ENCODE measurements at regions not wholly inside any gene's neighbourhood (a gene's known extent, or its start where the extent isn't known, plus 50 kb on each side); places are given as distances from the start of the nearest gene placed in this dataset.

DNA sequence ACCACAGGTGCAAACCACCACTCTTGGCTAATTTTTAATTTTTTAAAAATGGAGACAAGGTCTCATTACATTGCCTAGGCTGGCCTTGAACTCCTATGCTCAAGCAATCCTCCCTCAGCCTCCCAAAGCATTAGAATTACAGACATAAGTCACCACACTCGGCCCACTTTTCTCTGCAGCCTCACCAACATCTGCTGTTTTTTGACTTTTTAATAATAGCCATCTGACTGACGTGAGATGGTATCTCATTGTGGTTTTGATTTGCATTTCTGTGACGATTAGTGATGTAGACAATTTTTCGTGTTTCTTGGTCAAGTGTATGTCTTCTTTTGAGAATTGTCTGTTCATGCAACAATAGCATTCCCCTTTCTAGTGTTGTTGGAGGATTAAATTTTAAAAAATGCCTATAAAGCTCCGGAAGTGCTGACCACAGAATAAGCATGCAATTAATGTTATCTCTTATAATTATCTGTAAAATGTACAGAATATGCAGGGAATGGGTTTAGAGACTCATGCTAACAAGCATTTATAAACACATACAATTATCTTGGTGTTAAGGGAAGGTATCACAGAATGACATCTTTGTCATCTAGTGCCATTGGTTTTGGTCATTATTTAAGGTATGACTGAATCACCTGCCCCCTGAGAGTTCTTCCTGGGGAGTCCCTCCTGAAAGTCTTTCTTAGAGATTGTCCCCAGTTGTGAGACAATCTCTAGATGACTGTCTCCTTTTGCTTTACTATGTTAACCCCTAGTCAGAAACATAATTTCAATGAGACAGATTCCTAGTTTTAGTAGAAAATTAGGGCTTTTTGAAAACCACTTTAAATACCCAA, 118.5 kb upstream of the SERTM1 start:
- no peak for DNase-seq (ENCODE audit: low read depth in 1 of 2, low spot score in 1 of 2)
- in situ Hi-C loops (cut with HindIII; ENCODE audit: low pct_unique_long_range_greater_than_20kb, low sequenced_read_pairs) = no loop called here
- no peak for TF ChIP-seq JUND (IDR thresholded peaks at IDR 0.05; ENCODE audit: low read depth)

DNA sequence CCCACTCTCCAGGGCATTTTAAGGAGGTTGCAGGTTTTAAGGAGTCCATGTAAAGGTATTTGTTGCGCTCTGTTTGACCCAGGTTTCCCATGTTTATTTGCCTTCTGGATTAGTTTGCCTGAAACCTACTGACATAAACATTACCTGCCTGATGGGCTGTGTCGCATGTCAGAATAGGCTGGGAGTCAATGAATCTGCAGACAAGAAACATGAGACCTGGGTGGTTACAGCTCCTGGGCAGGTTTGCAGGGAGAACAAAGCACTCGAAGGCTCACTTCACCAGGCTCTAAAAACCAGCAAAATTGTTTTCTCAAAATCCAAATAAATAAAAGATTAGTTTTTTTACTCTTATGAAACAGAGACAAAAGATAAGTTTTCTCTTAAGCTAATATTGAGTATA, 114.4 kb upstream of the SERTM1 start:
- TF ChIP-seq JUND (IDR thresholded peaks at IDR 0.05; ENCODE audit: low read depth) = no peak
- in situ Hi-C loops (cut with HindIII; ENCODE audit: low pct_unique_long_range_greater_than_20kb, low sequenced_read_pairs) = no loop called here
- DNase-seq (ENCODE audit: low read depth in 1 of 2, low spot score in 1 of 2) = no peak

DNA sequence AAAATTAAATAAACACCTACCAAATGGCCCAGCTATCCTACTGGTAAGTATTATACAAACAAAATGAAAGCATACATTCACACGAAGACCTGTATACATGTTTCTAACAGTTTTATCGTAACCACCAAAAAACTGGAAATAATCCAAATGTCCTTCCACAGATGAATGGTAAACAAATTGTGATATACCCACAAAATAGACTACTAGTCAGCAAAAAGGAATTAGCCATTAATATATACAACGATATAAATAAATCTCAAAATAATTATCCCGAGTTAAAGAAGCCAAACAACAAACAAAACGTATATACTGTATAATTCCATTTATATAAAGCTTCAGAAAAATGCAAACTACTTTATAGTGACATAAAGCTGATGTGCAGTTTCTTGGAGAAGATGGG, 106.3 kb upstream of the SERTM1 start:
- no peak for DNase-seq (ENCODE audit: low read depth in 1 of 2, low spot score in 1 of 2)
- in situ Hi-C loops (cut with HindIII; ENCODE audit: low pct_unique_long_range_greater_than_20kb, low sequenced_read_pairs) = no loop called here
- no peak for TF ChIP-seq JUND (IDR thresholded peaks at IDR 0.05; ENCODE audit: low read depth)

DNA sequence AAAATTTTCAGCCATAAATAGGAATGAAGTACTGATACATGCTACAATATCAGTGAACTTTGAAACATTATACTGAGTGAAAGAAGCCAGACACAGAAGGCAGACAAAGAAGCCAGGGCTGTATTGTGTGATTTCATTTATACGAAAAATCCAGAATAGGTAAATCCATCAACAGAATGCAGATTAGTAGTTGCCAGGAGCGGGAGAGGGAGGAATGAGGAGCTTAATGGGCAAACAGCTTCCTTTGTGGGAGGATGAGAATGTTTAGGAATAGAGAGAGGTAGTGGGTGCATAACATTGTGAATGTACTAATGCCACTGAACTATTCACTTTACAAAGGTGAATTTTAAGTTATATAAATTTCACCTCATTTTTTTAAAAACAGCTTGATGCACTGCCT, 103.3 kb upstream of the SERTM1 start:
- in situ Hi-C loops (cut with HindIII; ENCODE audit: low pct_unique_long_range_greater_than_20kb, low sequenced_read_pairs) = no loop called here
- DNase-seq (ENCODE audit: low read depth in 1 of 2, low spot score in 1 of 2) = no peak
- no peak for TF ChIP-seq JUND (IDR thresholded peaks at IDR 0.05; ENCODE audit: low read depth)

DNA sequence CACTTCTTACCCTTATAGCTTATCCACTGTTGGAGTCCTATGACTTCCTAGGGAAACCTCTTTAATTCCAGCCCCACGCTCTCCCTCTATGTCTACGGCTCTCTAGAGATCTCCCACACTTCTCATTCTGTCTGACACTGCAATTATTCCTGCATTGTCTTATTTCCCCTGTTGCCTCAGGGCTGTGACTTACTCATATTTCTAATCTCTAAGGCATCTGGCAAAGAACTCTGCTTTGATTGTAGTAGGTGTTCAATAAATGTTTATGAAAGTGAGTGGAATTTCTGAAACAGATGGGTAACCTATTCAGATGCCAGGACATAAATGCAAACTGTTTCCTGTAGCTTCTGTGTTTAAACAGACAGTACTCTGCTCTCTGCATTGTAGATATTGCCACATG, 102.4 kb upstream of the SERTM1 start:
- no peak for DNase-seq (ENCODE audit: low read depth in 1 of 2, low spot score in 1 of 2)
- no peak for TF ChIP-seq JUND (IDR thresholded peaks at IDR 0.05; ENCODE audit: low read depth)
- in situ Hi-C loops (cut with HindIII; ENCODE audit: low pct_unique_long_range_greater_than_20kb, low sequenced_read_pairs) = no loop called here

DNA sequence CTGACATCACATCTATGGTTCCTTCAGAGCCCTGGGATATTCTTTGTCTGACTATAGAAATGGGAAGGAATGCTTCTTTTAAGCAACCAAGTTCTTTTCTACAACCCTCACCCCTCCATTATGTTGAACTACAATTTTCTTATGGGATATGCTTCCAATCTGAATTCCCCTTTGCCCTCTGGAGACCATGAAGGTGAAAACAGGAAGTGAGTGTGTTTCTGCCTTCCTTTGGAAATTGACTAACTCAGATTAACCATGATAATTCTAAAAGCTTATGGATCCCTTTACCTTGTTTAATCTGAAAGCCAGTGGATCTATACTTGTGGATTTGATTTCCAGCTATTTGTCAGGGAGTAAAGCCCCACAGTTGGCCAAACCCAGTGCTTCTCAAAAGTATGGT, 90.8 kb upstream of the SERTM1 start:
- TF ChIP-seq JUND (IDR thresholded peaks at IDR 0.05; ENCODE audit: low read depth) = no peak
- in situ Hi-C loops (cut with HindIII; ENCODE audit: low pct_unique_long_range_greater_than_20kb, low sequenced_read_pairs) = no loop called here
- DNase-seq (ENCODE audit: low read depth in 1 of 2, low spot score in 1 of 2) = no peak

DNA sequence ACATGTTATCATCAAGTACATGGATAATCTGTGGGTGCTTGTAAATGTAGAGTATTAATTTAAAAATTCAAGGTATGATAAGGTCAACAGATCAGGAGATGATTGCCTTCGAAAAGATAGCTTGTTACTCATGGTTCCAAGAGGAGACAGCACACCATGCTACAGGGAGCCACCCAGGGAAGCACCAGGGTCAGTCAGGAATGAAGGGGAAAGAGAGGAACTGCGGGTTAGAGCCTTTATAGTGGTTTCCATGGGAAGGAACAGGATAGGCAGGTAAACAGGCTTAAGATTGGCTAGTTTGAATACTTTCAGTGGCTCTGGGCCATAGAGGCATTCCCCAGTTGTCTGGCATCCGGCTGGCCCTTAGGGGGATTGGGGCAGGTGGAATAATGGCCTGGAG, 74.2 kb upstream of the SERTM1 start:
- no peak for DNase-seq (ENCODE audit: low read depth in 1 of 2, low spot score in 1 of 2)
- in situ Hi-C loops (cut with HindIII; ENCODE audit: low pct_unique_long_range_greater_than_20kb, low sequenced_read_pairs) = no loop called here
- no peak for TF ChIP-seq JUND (IDR thresholded peaks at IDR 0.05; ENCODE audit: low read depth)

DNA sequence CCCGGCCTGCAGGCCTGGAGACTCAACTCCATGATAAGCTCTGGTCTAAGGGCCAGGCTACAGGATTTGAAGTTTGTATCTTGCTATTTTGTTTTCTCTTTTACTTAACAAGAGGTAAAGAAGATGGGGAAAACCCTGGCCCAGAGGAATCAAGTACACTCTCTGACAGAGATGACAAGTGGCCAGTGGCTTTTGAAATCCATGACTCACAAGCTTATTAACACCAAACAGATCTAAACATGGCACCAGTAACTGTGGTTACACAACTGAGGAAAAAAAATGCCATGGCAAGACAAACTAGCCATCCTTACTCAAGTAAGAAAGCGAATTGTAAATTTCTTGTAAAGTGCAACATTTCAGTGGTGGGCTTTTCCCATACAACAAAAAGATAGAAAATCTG, 72.6 kb upstream of the SERTM1 start:
- no peak for DNase-seq (ENCODE audit: low read depth in 1 of 2, low spot score in 1 of 2)
- in situ Hi-C loops (cut with HindIII; ENCODE audit: low pct_unique_long_range_greater_than_20kb, low sequenced_read_pairs) = no loop called here
- no peak for TF ChIP-seq JUND (IDR thresholded peaks at IDR 0.05; ENCODE audit: low read depth)

DNA sequence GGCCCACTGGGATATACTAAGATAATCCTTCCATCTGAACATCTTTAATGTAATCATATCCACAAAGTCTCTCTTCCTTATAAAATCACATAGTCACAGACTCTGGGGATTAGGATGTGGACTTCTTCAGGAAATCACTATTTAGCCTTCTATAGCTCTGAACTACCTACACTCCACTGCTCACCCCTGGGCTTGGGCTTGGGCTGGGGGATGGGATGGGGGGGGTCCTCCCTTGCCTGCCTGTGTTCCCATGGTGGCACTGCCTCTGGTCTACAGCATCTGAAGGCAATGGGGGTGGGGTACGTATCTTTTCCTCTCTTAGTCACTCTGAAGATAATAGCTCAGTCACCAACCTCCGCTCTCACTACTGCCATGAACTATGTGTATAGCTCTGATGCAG, 67.8 kb upstream of the SERTM1 start:
- no peak for DNase-seq (ENCODE audit: low read depth in 1 of 2, low spot score in 1 of 2)
- no peak for TF ChIP-seq JUND (IDR thresholded peaks at IDR 0.05; ENCODE audit: low read depth)
- in situ Hi-C loops (cut with HindIII; ENCODE audit: low pct_unique_long_range_greater_than_20kb, low sequenced_read_pairs) = no loop called here

DNA sequence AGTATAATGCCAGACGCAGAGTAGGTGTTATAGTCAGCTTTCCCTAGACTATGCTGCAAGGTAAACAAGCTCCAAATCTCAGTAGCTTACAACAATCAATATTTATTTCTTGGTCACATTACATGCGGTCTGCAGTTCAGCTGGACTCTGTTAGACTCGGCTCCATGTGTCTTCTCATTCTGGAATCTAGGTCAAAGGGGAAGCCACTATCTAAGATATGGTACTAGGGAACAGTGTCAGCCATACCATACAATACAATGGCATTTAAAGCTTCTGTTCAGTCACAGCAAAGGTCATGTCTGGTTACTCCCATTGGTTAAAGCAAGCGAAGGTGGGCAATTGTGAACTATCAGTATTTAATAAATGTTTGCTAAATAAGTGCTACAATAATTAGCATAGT, 65.3 kb upstream of the SERTM1 start:
- no peak for TF ChIP-seq JUND (IDR thresholded peaks at IDR 0.05; ENCODE audit: low read depth)
- in situ Hi-C loops (cut with HindIII; ENCODE audit: low pct_unique_long_range_greater_than_20kb, low sequenced_read_pairs) = no loop called here
- no peak for DNase-seq (ENCODE audit: low read depth in 1 of 2, low spot score in 1 of 2)

DNA sequence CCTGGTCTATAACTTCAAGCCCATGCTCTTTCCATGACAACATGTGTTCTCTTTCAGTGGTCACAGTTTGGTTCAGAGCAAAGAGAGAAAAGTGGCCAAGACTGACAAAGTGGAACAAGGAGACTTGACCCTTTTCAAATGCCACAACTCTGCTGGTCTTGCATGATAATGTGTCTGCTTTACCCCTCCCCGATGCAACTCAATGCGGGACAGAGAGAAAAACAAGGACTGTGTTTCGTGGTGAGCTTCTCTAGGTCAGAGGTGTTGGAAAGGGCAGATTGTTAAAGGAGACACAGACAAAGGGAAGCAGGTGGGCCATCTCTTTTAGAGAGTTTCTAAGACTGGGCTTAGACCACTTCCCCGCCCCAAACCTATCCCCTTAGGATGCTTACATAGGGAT, 61.6 kb upstream of the SERTM1 start:
- no peak for TF ChIP-seq JUND (IDR thresholded peaks at IDR 0.05; ENCODE audit: low read depth)
- in situ Hi-C loops (cut with HindIII; ENCODE audit: low pct_unique_long_range_greater_than_20kb, low sequenced_read_pairs) = no loop called here
- DNase-seq (ENCODE audit: low read depth in 1 of 2, low spot score in 1 of 2) = no peak

DNA sequence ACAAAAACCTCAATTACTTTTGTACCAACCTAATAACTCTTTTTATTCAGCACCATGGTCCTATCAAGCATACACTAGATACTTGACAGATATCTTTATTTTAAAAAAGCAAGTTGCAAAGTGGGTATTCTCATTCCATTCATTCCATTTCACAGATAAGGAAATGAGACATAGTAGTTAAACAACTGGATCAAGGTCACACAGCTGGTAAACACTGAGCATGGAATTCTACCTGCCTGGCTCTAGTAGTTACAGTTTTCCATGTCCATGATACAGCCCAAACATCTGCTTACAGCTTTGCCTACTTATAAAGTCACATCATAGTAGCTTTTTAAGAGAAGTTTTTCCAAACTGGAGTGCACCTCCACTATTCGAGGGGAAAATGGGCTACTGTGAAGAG, 57.1 kb upstream of the SERTM1 start:
- DNase-seq (ENCODE audit: low read depth in 1 of 2, low spot score in 1 of 2) = no peak
- no peak for TF ChIP-seq JUND (IDR thresholded peaks at IDR 0.05; ENCODE audit: low read depth)
- in situ Hi-C loops (cut with HindIII; ENCODE audit: low pct_unique_long_range_greater_than_20kb, low sequenced_read_pairs) = no loop called here

DNA sequence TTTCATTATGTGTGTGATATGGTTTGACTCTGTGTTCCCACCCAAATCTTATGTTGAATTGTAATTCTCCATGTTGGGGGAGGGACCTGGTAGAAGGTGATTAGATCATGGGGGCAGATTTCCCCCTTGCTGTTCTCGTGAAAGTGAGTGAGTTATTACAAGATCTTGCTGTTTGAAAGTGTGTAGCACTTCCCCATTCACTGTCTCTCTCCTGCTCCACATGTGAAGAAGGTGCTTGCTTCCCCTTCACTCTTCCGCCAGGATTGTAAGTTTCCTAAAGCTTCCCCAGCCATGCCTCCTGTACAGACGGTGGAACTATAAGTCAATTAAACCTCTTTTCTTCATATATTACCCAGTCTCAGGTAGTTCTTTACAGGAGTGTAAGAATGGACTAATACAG, 54.3 kb upstream of the SERTM1 start:
- TF ChIP-seq JUND (IDR thresholded peaks at IDR 0.05; ENCODE audit: low read depth) = no peak
- in situ Hi-C loops (cut with HindIII; ENCODE audit: low pct_unique_long_range_greater_than_20kb, low sequenced_read_pairs) = no loop called here
- no peak for DNase-seq (ENCODE audit: low read depth in 1 of 2, low spot score in 1 of 2)

Data from T47D (cell line).